IMR-90 (cell line): ENCODE measurements at regions not wholly inside any gene's neighbourhood (a gene's known extent, or its start where the extent isn't known, plus 50 kb on each side); places are given as distances from the start of the nearest gene placed in this dataset.

Experiments used
- BHLHE40 ChIP-seq: fragments of 150-350 bp; IDR thresholded peaks from 2 replicates; pipeline ENCODE4 v1.6.1; 2016; ENCODE audit warnings: mild to moderate bottlenecking, low read depth, low read length
- CTCF ChIP-seq: conservative IDR thresholded peaks from 2 replicates; pipeline ENCODE4 v1.5.1; 2012; ENCODE audit warnings: mild to moderate bottlenecking, low read depth, low read length, improper control_type of control experiment
- ELK1 ChIP-seq: fragments of 150-350 bp; IDR thresholded peaks from 2 replicates; pipeline ENCODE4 v1.6.1; 2016; ENCODE audit warnings: low read depth, mild to moderate bottlenecking, low read length, moderate library complexity, borderline replicate concordance
- FOS ChIP-seq: fragments of 150-350 bp; IDR thresholded peaks from 2 replicates; pipeline ENCODE4 v1.6.1; 2016; ENCODE audit warnings: low read depth, low read length
- POLR2A ChIP-seq: IDR thresholded peaks from 2 replicates; pipeline ENCODE4 v1.6.1; 2012; ENCODE audit warnings: mild to moderate bottlenecking, low read depth, low read length

DNA sequence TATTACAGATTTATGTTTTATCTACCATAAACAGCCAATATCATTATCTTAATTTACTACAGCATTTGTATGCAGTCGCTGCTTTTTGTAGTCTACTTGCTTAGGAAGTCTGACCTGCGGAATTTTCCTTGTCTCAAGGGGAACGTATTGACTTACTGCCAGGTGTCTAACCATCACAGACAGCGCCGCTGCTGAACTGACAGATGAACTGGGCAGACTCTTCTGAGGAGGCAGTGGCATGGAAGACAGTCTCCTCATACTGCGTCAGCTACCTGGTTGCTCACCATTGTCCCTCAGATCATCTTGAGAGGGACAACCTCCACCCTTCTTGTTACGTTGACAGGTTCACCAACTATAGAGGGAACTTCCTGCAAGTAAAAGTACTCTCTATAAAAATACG is 574.3 kb upstream of the ZNF462 start:
- TF ChIP-seq CTCF (no peak), POLR2A (no peak), BHLHE40 (no peak), FOS (no peak), ELK1 (no peak)
